HT-29 (cell line): ENCODE measurements at regions not wholly inside any gene's neighbourhood (a gene's known extent, or its start where the extent isn't known, plus 50 kb on each side); places are given as distances from the start of the nearest gene placed in this dataset.

ENCODE experiments used
- DNase-seq: peaks from one replicate; pipeline ENCODE4 v3.0.0-alpha.2; 2015; ENCODE audit warnings: low spot score

DNA sequence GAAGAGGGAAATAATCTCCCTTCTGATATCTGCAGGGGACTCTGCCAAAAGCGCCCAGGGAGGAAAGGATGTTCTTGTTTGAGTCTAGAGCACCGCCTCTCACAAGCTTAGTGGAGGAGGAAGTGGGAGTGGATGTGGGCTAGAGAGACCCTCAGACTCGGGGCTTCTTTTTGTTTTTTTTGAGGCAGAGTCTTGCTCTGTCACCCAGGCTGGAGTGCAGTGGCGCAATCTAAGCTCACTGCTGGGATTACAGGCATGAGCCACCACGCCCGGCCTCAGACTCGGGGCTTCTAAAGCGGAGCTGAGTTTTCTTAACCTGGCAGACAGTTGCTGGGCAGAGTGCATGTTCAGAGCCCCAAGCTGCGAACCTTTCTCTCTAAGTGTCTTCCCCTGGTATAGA is 310.8 kb downstream of the BMP7 start:
- DNase-seq, result no peak

- no peak for DNase-seq
Observed at GRCh38 chr20:56956534-56956933, 309.9 kb downstream of the BMP7 start.

DNA sequence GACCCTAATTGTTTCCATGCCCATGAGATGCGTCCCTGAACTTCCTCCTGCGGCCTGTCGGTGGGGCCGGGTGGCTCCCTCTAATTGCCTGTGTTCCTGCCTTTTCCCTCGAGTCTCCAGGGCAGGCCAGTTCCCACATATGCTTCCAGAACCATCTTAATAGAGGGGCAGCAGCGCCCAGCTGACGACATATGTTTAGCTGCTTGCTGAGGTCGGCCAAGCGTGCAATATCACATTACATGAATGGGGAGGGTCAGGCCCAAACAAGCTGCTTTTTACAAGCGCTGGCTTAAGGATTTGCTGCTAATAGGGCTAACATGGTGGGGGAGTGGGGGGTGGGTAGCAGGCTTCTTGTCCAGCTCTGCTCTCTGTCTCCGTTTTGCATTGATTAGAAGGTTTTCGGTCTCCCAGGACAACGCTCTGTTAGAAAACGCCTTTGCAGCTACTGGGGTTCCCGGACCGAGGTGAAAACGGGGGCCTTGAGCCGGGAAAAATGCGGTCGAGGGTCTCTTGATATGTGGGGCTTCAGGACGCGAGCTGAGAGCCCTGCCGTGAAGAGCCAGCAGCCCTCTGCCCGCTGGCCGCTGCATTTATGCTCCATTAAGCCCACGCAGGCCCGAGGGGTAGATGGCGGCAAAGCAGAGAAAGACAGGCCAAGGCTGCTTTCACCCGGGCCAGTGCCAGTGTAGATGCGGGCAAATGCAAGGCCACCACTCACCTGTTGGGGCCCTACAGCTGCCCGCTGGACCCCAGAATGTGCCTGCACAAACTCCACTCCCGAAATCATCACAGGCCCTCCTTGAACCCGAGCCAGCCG is 308.5 kb downstream of the BMP7 start:
- no peak for DNase-seq

DNA sequence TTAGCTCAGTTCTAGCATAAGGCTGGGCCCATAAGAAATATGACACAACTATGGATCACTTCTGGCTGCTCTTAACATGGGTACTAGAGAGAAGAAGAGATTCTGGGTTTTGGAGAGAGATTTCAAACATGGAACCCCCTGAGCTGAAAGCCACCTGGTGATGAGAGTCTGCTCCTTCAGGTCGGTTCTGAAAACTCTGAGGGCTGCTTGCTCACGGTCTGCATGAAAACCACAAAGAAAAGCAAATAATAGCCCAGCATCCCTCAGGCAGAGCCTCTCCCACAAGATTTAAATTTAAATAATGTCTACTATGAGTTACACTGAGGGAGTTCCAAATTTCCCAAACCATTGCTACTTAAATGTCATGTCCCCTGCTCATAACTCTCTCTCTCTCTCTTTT is 301.5 kb downstream of the BMP7 start:
- DNase-seq, result no peak

DNA sequence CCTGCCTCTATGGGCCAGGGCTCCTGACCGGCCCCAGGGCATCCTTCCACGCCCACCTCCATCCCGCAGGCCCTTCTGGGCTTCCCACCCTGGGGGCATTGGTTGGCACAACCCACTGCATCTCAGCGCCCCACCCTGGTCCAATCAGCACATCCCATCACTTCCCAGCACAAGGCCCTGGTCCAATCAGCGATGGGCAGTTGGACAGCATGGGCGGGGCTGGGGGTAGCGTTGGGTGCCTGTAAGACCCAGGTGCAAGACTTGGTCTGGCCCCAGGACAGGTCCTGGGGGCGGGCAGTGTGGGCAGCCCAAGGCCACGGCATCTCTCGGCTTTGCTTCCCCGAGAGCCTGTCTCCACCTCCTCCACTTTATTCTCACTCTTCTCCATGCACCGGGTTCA is 298.5 kb downstream of the BMP7 start:
- no peak for DNase-seq

GRCh38 chr20:56968376-56969048 is 297.9 kb downstream of the BMP7 start:
- DNase-seq, result no peak

DNA sequence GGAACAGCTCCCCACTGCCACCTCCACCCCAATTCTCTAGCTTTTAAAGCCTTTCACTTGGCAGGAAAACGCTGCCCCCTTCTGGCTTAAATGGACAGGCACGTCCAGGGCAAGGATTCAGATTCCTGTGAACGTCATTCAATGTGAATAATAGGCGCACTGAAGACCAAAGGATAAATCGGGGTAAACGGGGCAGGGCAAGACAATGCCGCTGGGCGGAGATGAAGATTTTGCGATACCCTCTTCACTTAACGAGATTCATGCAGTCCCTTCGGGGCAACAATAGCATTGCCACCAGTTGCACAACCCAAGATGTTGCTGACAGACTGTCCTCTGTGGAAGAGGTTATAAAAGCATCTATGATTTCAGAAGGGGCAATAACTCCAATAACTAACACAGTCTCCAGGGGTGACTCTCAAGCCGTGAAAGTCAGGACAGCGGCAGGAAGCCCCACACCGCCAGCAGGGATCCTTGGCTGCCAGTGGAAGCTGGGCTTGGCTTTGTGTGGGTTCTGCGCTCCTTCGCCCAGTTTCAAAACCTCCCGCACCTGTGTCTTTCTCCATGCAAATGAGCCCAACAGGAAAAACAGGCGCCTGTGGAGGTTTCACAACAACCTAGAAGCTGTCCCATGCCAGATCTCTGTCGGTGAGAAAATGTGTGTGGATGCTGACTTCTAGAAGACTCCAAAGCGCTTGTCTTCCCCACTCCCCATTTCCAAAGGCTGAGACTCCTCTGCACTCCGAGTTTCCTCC is 291.8 kb downstream of the BMP7 start:
- DNase-seq, result peak; percentile 76

DNA sequence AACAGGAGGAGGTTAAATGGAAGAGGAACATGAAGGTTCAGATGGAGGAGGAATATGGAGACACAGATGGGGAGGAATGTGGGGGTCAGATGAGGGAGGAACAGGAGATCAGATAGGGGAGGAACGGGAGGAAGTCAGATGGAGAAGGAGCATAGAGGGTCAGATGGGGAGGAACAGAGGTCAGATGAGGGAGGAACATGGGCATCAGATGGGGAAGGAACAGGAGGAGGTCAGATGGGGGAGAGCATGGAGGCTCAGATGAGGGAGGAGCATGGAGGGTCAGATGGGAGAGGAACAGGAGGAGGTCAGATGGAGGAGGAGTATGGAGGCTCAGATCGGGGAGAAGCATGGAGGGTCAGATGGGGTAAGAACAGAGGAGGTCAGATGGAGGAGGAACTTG is 290.6 kb downstream of the BMP7 start:
- no peak for DNase-seq

- DNase-seq, result no peak
Observed at GRCh38 chr20:56976336-56976735, 290.1 kb downstream of the BMP7 start.

- no peak for DNase-seq
Observed at GRCh38 chr20:56978475-56978874, 288.0 kb downstream of the BMP7 start.

DNA sequence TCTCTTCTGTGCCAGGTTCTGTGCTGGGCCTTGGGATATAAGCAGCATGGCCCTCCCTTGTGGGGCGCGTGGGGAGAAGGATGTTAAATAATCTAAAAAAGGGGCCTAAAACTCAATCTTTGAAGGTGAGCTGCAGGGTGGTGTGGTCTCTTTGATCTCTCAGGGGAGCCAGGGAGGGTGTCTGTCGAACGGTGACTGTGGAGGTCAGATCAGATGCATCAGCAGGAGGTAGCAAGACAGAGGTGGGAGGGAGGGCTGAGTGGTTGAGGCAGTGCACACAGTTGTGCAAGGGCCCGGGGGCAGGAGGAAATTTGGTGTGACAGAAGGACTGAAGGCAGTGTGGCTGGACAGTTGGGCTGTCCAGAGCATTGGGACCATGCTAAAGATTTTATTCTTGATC is 287.3 kb downstream of the BMP7 start:
- no peak for DNase-seq

DNA sequence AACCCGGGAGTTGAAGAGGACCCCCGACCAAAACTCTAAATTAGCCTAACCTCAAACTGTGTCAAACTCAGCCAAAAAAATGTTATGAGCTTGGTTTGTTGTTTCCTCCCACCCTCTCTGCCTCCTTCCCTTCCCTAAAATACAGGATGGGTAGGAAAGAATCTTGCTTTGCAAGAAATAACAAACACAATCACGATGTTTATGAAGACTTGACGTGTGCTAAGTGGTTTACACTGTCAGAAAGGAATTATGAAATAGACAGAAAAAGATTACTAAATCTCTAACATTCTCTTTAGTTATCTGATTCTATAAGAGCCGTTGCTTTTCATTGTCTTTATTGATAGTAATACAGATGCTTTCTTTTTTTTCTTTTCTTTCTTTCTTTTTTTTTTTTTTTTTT is 285.1 kb downstream of the BMP7 start:
- no peak for DNase-seq

GRCh38 chr20:56983813-56984212 is 282.6 kb downstream of the BMP7 start:
- no peak for DNase-seq

DNA sequence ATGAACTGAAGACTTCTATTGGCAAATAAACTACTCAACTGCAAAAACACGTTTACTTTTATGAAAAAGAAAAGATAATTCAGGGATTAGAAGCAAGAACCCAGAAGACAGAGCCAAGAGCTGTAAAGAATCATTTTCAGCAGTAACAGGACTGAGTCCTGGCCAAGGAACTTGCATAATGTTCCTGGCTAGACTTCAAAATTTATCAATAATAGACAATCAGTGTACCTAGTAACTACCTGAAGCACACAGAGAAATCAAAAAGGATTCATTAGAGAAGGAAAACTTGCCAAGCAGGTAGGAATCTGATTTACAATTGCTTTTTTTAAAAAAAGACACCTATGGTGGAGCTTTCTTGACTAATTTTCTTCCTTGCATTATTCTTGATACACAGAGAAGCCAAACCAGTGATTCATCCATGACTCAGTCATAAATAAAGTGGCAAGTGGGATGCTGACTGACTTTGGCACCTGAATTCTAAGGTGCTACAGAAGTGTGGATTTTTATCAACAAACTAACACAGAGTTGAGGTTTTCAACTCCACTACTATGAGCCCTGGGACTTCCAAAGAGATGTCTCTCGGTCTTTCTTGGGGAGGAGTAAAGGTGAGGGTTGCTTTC is 281.3 kb downstream of the BMP7 start:
- no peak for DNase-seq

GRCh38 chr20:56986476-56986875 is 280.0 kb downstream of the BMP7 start:
- DNase-seq, result no peak

DNA sequence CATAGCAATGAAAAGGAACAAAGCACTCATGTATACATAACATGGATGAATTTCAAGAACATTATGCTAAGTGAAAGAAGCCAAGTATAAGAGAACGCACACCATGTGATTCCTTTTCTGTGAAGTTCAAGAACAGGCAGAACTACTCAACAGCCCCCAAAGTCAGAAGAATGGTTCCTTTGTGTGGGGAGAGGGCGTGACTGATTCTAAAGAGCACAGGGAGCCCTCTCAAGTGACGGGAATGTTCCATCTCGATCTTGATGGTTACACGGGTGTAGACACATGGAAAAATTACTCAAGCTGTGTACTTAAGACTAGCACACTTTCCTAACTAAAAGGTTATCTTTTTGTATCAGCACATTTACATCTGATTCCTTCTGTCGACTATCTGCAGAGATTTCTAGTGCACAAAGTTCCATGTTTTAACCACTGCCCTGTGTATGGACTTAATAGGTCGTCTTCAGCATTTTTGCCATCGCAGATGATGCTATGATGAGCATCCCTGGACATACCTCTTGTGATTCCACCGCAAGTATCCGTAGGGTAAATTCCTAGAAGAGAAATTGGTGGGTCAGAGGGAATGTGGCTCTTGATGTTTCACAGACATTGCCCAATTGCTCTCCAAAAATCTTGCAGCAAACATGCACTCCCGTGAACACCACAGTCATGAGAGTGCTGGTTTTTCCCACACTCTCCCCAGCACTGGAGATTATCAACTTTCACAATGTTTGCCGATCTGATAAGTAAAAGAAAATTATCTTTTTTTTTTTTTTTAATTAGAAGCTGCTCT is 279.3 kb downstream of the BMP7 start:
- no peak for DNase-seq

DNA sequence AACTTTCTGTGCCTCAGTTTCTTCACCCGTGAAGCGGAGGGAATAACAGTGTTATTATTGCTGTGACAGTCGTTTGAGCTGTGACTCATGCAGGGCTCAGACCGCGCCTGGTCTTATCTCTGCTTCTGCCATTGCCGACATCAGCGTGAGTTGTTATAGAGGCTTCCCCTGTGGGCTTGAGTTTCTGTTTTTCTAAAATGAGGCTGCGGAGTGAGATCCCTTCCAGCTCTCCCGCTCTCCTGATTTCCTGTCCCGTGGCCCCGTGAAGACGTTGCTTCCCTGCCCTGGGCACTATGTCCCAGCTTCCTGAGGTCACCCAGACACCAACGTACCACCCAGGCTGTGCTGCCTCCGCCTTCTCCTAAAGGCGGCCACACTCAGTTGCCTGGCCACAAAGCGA is 278.5 kb downstream of the BMP7 start:
- no peak for DNase-seq

- no peak for DNase-seq
Observed at GRCh38 chr20:56988446-56988845, 278.0 kb downstream of the BMP7 start.

DNA sequence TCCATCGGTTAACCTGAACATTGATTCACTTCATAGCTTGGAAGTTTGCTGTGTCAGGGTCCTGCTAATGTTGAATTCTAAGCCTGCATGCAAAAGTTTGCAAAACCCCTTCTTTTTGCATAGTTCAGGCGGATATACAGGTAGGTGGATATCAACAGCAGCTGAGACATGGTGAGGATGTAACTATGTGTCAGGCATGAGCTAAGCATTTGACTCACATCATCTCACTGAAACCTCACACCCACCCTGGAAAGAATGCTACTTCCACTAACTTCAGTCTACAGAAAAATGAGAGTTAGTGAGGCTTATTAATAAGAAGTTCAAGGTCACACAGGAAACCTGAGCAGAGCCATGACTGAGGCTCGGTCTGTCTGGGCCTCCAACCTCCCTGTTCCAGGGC is 276.9 kb downstream of the BMP7 start:
- no peak for DNase-seq

GRCh38 chr20:56993020-56993559 is 273.4 kb downstream of the BMP7 start:
- no peak for DNase-seq

DNA sequence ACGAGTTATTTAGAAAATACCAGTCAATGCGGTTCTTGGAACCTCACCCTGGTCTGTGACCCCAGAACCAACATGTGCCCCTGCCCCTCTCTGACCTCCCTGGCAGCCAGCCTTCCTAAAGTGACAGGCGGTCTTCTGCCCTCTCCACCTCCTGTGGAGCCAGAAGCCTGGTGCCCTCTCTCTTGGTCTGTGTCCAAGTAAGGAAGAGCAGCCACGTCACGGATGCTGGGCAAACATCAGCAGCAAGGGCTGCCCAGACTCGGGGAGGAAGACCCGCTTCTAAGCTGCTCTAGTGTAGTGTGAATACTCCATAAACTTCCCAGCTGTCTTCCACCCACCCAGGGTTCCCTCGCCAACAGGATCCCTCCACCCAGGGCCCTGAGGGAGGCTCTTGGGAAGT is 272.4 kb downstream of the BMP7 start:
- no peak for DNase-seq
